ENCODE measurements at regions not wholly inside any gene's neighbourhood (a gene's known extent, or its start where the extent isn't known, plus 50 kb on each side); places are given as distances from the start of the nearest gene placed in this dataset.

DNA sequence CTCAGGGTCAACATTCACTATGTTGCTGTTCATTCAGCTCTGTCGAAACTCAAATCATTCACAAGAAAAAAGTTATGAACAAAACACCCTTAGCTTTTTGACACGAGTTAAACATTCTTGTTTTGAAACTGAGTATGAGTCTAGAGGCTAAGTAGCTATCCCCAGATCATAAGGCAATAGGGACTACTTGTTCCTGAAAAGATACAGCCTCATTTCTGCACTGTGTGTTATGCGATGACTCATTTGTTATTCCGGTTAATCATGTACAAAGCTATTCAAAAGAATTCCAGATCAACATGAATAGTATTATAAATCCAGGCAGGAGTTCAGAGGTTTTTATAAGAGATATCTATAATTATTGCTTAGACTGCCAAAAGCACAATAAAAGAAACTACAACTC is 908.0 kb downstream of the QKI start:
- no peak for TF ChIP-seq CTCF (IDR thresholded peaks at IDR 0.05; ENCODE audit: low read length, missing control alignments)
- peak; percentile 93 for DNase-seq (ENCODE audit: low read depth)

DNA sequence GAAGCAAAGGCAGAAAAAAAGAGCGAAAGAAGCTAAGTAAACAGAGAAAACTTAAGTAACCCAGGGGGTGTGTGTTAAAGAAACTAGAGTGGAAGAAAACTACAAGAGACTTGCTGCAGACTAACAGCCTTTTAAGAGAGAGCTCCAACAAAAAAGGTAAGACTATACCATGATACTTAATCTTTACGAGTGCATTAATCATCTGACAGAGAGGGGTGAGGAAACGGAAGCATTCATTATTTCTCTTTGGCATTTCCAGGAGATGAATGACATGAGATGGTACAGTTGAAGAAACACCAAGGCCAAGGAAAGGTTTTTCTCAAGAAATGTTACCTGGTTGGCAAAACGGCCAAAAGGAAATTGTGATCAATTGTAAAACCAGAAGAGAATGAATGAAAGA is 906.8 kb downstream of the QKI start:
- TF ChIP-seq CTCF (IDR thresholded peaks at IDR 0.05; ENCODE audit: low read length, missing control alignments) = no peak
- H3K4me3 ChIP-seq (replicated peaks; ENCODE audit: low read depth, low read length) = no peak overlapping the region
- DNase-seq (ENCODE audit: low read depth) = no peak

More for the DNA sequence above, 908.0 kb downstream of the QKI start:
- H3K4me3 ChIP-seq (replicated peaks; ENCODE audit: low read depth, low read length) = no peak overlapping the region

GRCh38 chr6:164315376-164315775 is 900.9 kb downstream of the QKI start:
- no peak overlapping the region for H3K4me3 ChIP-seq (replicated peaks; ENCODE audit: low read depth, low read length)
- no peak for TF ChIP-seq CTCF (IDR thresholded peaks at IDR 0.05; ENCODE audit: low read length, missing control alignments)
- no peak for DNase-seq (ENCODE audit: low read depth)

DNA sequence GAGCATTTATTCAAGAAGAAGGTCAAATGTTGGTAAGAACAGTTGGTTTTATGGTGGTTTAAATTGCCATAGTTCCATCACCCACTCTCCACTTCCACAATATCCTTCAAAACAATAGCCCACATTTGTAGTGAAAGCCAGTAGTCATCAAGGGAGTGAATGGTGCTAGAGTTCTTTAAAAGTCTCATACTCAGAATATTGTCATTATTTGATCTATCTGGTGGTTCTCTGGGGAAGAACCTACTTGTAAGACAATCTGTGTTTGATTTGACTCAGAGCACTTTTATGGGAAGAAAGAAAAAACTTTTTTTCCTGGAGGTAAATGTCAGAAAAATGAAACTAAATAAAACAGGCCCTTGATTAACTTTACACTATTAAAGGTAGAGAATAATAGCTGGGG is 893.8 kb downstream of the QKI start:
- DNase-seq (ENCODE audit: low read depth) = no peak
- H3K4me3 ChIP-seq (replicated peaks; ENCODE audit: low read depth, low read length) = no peak overlapping the region
- TF ChIP-seq CTCF (IDR thresholded peaks at IDR 0.05; ENCODE audit: low read length, missing control alignments) = no peak

- TF ChIP-seq CTCF (IDR thresholded peaks at IDR 0.05; ENCODE audit: low read length, missing control alignments) = no peak
- no peak overlapping the region for H3K4me3 ChIP-seq (replicated peaks; ENCODE audit: low read depth, low read length)
- peak; percentile 78 for DNase-seq (ENCODE audit: low read depth)
Measured at GRCh38 chr6:164303102-164303964, 888.8 kb downstream of the QKI start.

DNA sequence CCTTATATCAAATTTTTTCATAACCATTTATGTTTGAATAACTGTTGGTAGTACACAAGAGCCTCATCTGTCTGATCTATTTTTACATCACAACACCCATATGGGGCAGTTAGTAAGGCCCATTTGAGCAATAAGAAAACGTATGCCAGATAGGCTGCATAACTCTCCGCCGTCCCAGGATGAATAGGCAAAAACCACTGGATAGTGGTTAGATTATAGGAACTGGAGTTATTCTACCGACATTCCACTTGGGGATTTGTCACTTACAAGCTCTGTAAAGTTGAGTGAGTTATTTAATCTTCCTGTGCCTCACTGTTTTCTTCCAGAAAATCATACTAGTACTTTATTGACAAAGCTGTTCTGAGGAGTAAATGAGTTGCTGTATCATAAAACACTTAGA is 881.9 kb downstream of the QKI start:
- DNase-seq (ENCODE audit: low read depth) = peak; percentile 3
- H3K4me3 ChIP-seq (replicated peaks; ENCODE audit: low read depth, low read length) = no peak overlapping the region
- TF ChIP-seq CTCF (IDR thresholded peaks at IDR 0.05; ENCODE audit: low read length, missing control alignments) = no peak
